ENCODE measurements at regions not wholly inside any gene's neighbourhood (a gene's known extent, or its start where the extent isn't known, plus 50 kb on each side); places are given as distances from the start of the nearest gene placed in this dataset.

DNA sequence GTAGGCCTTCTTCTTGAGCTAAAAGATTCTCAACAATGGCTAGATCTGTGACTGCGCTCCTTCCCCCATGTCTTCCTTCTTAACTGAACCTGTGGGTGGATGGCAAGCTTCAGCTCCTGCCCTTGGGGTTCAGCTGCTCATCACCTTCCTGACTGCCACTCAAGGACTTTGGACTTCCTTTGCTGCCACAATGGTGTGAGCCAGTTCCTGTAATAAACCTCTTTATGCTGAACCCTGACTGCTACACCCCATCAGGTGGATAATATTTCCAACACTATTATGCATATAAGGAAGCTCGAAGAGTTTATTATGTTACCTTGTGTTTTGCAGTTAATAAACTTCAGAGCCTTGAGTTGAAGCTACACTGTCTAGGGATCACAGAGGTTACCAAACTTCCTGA, 208.9 kb upstream of the SLC10A2 start:
- DNase-seq (ENCODE audit: low read depth), result no peak

- DNase-seq (ENCODE audit: low read depth), result no peak
These were observed 207.6 kb upstream of the SLC10A2 start for GRCh38 chr13:103273825-103274224.

- no peak for DNase-seq (ENCODE audit: low read depth)
These were observed 206.6 kb upstream of the SLC10A2 start for GRCh38 chr13:103272770-103273169.

DNA sequence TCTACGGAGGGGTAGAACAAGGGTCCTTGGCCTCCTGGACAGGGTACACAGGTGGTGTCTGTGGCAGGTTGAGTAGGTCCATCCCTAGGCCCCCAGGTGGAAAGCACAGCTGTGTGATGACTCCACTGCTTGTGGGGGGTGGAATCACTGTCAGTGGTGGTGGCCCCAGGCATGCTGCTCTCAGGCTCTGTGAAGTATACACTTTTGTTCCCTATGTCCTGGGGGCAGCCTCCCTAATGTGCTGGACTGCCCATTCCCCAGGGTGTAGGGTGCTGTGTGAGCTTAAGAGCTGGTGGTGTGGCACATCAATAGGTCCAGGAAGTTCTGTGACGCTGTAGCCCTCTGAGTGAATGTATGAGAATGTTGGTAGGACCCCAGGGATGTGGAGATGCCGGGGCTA, 197.2 kb upstream of the SLC10A2 start:
- DNase-seq (ENCODE audit: low read depth), result no peak

DNA sequence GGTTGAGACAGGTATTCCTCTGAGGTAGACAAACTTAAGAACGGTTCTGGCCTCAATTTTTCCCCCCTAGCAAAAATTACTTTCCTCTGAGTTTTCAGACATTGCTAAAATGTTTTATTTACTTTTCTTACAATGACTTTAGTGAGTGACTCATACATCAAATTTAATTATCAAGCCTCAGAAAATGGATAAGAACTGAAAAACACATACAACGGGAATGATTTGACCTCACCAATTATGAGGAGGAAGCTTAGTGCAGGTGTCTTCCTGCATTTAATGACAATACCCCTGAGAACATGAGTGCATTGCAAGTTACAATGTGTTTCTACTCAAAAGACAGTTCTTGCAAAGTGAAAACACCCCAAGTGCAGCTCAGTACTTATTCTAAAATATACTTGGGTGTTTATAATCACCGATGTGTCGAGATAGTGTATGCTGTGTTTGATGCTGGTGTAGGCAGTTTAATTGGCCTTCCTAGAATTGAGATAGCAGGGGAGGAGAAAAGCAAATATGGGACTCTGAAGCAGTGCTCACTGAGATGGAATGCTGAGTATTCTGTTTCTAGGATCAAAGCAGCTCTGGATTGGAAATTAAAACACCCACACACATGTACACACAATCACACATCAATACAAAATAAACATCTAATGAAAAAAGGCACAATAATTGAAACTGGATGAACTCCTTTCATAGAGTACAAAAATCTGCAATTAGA, 189.5 kb upstream of the SLC10A2 start:
- no peak for DNase-seq (ENCODE audit: low read depth)

DNA sequence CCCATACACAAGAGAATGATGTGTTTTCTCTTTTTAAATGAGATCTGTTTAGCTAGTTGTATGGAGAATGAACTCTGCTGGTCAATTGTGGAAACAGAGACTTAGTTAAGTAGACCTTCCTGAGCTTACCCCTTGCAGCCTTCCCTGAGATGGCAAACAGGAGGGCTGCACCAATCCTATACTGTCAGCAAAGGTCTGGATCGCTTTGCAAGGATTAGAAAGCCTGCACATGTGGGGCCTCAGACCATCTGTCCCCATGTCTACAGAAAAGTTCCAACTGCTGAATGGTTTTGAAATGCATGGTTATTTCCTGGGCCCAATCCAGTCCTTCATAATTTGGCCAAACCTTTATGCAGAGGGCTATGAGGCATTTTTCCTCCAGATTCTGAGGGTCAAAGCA, 183.9 kb upstream of the SLC10A2 start:
- no peak for DNase-seq (ENCODE audit: low read depth)

DNA sequence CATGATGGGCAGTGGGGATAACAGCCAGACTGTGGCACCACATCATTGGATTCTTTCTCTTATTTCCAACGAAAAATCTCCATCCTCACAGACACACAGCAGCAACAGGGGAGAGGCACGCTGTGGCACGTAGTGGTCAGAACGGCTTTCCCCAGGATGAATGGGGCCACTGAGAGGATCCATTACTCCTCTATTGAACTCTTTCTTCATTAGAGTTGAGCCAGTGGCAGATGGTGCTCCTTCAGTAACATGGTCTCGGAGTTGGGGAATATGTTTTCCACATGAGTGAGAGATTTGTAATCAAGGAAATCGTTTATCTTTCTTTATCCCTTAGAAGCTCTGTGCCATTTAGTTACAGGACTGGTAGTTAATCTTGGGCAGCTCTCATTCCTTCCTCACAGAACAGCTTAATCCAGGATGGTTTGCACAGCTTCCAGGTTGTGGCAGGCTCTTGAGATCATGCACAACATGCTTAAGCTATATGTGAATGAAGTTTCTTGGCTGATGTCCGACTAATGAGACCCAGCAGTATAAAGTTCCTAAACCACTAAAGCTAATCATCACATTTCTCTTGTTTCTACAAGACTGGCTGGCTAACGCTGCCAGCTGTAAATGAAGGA, 180.5 kb upstream of the SLC10A2 start:
- DNase-seq (ENCODE audit: low read depth), result no peak

GRCh38 chr13:103243495-103243894, 177.3 kb upstream of the SLC10A2 start:
- no peak for DNase-seq (ENCODE audit: low read depth)

DNA sequence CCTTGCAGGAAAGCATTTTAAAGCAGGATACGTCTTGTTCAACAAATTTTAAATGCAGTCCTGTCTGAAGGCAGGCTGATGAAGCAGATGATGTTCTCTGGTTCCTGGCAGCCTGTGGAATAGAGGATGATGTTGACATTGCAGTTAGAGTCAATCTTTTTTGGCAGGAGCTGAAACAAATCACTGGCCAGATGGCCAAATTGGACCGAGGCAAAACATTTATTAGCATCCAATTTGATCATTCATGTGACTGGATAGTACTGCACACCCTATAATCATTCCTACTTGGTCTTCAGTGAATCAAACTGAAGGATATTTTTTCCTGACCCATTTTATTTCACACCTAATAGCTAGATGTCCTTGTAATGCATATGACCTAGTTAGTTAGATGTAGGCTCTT, 172.2 kb upstream of the SLC10A2 start:
- no peak for DNase-seq (ENCODE audit: low read depth)

DNA sequence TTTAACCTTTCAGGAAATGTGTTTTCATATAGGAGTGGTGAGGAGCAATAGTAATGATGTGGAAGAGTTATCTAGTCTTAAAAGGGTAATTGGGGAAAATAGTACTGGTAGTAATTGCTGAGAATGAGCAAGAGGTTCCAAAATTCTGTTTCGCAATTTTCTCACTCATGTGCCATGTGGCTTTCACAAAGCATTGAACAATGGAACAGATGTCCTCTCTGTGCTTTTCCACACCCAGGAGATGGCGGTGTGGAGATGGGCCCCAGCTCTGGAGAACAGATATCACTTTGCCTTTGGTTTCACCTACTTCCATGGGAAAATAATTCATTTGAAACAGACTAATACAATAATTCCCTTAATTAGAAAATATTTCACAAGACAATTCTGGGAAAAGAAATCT, 170.0 kb upstream of the SLC10A2 start:
- DNase-seq (ENCODE audit: low read depth), result no peak

- no peak for DNase-seq (ENCODE audit: low read depth)
These were observed 163.5 kb upstream of the SLC10A2 start for GRCh38 chr13:103229674-103230073.

GRCh38 chr13:103224804-103225203, 158.6 kb upstream of the SLC10A2 start:
- DNase-seq (ENCODE audit: low read depth), result no peak

DNA sequence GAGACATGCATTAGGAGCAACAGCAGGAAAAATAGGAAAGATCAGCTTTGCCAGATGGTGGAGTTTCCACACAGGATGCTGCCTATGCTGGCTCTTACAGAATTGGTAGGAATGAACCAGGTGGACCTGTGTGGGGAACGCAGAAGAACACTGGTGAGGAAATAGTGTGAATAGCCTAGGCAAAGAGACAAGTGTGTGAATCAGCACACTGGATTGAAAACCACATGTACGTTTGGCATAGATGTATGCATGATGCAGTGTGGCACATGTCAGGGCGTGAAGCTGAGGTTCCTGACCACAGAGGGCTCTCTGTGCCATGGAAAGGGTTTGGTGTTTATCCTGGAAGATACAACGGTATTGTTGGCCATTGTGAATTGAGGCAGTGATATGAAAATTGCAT, 156.5 kb upstream of the SLC10A2 start:
- DNase-seq (ENCODE audit: low read depth), result no peak

DNA sequence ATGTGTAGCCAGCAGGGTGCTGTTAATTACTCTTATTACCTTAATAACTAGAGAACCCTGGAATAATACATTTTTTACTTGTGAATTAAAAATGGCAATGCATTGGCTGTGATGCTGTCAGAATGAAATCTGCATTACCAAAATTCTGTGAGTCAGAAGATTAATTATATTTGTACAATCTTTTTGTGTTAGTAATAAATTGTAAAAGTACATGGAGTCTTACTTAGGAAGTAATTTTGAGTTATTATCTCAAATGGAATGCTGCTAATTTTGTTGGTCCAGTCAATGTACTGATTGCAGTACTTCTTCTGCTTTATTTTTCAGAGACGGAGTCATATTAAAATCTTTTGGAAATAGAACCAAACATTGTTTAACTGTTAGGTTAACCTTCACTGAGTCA, 152.0 kb upstream of the SLC10A2 start:
- DNase-seq (ENCODE audit: low read depth), result no peak

- no peak for DNase-seq (ENCODE audit: low read depth)
These were observed 146.9 kb upstream of the SLC10A2 start for GRCh38 chr13:103213152-103213551.

- DNase-seq (ENCODE audit: low read depth), result no peak
These were observed 144.1 kb upstream of the SLC10A2 start for GRCh38 chr13:103210348-103210747.

DNA sequence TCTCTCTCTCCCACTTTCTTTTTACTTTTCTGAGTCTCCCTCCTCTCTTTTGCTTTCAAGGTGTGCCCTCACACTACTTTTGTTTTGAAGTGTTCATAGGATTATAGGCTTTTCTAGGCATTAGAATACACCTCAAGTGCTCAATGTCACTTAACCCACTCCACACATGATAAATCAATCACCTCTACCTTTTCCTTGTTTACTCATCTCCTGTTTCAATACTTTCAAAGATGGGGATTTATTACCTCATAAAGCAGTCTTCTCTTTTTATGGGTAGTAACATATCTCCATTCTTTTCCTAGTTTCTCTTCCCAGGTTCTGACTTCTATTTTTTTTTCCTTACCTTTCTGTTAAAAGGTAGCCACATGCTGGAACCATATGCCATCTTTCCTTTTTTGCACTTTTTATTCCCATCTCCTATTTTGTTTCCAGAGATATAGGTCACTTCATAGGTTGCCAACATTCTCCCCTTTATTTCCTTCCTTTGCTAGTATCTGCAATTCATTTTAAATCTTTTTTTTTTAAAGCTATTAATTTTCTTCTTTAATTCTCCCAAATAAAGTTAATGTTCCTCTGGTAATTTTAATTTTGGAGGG, 137.6 kb upstream of the SLC10A2 start:
- no peak for DNase-seq (ENCODE audit: low read depth)

- no peak for DNase-seq (ENCODE audit: low read depth)
These were observed 134.1 kb upstream of the SLC10A2 start for GRCh38 chr13:103200118-103200885.

GRCh38 chr13:103199380-103200088, 133.3 kb upstream of the SLC10A2 start:
- DNase-seq (ENCODE audit: low read depth), result no peak

GRCh38 chr13:103196356-103196755, 130.1 kb upstream of the SLC10A2 start:
- no peak for DNase-seq (ENCODE audit: low read depth)

GRCh38 chr13:103195762-103196161, 129.5 kb upstream of the SLC10A2 start:
- no peak for DNase-seq (ENCODE audit: low read depth)

DNA sequence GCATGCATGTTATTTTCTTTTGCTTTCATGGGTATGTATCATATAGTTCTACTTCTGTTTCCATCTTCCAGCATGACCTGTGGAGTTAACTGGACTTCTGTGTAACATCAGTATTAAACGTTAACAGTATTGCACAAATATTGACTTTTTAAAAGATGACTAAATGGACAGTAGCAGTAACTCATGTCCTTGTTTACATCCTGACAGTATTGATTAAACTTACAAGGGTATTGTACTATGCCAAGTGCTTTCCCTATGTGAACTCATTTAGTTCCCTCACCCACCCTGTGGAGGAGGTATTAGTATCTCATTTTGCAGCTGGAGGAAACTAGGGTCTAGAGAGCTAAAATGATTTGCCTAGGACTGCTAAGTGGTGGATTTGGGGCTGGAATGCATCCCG, 128.7 kb upstream of the SLC10A2 start:
- no peak for DNase-seq (ENCODE audit: low read depth)

Data from stimulated activated CD8-positive, alpha-beta memory T cell treated with anti-CD3 and anti-CD28 coated beads, Interleukin-7, amount 100 ng/mL, for 24 hours (primary cell).